Psoas muscle (tissue), 7 donors: ENCODE measurements at regions not wholly inside any gene's neighbourhood (a gene's known extent, or its start where the extent isn't known, plus 50 kb on each side); places are given as distances from the start of the nearest gene placed in this dataset.

Source experiments
- ATAC-seq, 4 donors: fragments of 200-7000 bp; cut with Tn5 transposase; one replicate each; pipeline ENCODE4 v1.9.1; 2020; ENCODE audit warnings: moderate library complexity in 3 of 4, mild to moderate bottlenecking in 2 of 4
- DNase-seq, 2 donors: peaks; one replicate each; pipeline ENCODE4 v3.0.0-alpha.2; 2020
- H3K27ac ChIP-seq: fragments of 200-600 bp; one replicate; pipeline ENCODE4 v1.8.0; 2022
- H3K27me3 ChIP-seq, 3 donors: fragments of 200-600 bp in 1 of 3; one replicate each; pipeline versions ENCODE4 v1.6.1 to v1.8.0; 2013 to 2022; ENCODE audit warnings: low read length in 2 of 3, mild to moderate bottlenecking in 2 of 3, moderate library complexity in 1 of 3; ENCODE audit not compliant: insufficient read depth in 3 of 3
- H3K36me3 ChIP-seq, 2 donors: fragments of 200-600 bp in 1 of 2; one replicate each; pipeline versions ENCODE4 v1.6.1 to v1.8.0; 2013 to 2022; ENCODE audit warnings: low read depth in 1 of 2, mild to moderate bottlenecking in 1 of 2, moderate library complexity in 1 of 2; ENCODE audit not compliant: insufficient read depth in 1 of 2
- H3K4me1 ChIP-seq: fragments of 200-600 bp; one replicate; pipeline ENCODE4 v1.8.0; 2022
- H3K4me3 ChIP-seq: fragments of 200-600 bp; one replicate; pipeline ENCODE4 v1.8.0; 2022; ENCODE audit warnings: mild to moderate bottlenecking
- H3K9me3 ChIP-seq: fragments of 200-600 bp; one replicate; pipeline ENCODE4 v1.8.0; 2022
- WGBS, 3 donors: extraction: QIAGEN DNeasy Blood & Tissue Kit; methylation state at CpG; one replicate each; pipeline versions ENCODE4 v1.1.6 to v1.1.7; 2013; 5-methylcytosine and 5-hydroxymethylcytosine counted together
- intact Hi-C, 2 donors: fragments of 100-400 bp; cut with DNase I; formaldehyde crosslinking; loops; one replicate each; pipeline versions ENCODE4 v1.11.0 to v1.14.2; 2022
- TF ChIP-seq, protein P1 (sequence below): fragments of 200-600 bp; IDR thresholded peaks from one replicate; pipeline ENCODE4 v1.8.0; 2022; ENCODE audit warnings: antibody characterized with exemption
- donor health status: healthy with polysubstance abuse.
- donor health status: DM: no; HTN: no; CAD: no; lungs with moderate emphysema.
- donor health status: Bipolar disorder and iron deficiency.
- donor health status: healthy.
- donor health status: DM: yes; HTN: yes; CAD: no.
- donor health status: DM: no; HTN: no; CAD: no.
- donor health status: DM: yes; HTN: yes; CAD: no.

- WGBS, 3 donors, result 56 to 71% (median 68%) methylated on average over 1 of the region's 1 CpG
- Histone ChIP-seq H3K27ac (no peak overlapping the region), H3K9me3 (no peaks in the 10 kb centered on the region), H3K27me3 (no peaks in the 10 kb centered on the region), H3K4me3 (no peak overlapping the region), H3K4me1 (no peaks in the 10 kb centered on the region), H3K36me3 (no peaks in the 10 kb centered on the region)
- TF ChIP-seq, protein P1, sequence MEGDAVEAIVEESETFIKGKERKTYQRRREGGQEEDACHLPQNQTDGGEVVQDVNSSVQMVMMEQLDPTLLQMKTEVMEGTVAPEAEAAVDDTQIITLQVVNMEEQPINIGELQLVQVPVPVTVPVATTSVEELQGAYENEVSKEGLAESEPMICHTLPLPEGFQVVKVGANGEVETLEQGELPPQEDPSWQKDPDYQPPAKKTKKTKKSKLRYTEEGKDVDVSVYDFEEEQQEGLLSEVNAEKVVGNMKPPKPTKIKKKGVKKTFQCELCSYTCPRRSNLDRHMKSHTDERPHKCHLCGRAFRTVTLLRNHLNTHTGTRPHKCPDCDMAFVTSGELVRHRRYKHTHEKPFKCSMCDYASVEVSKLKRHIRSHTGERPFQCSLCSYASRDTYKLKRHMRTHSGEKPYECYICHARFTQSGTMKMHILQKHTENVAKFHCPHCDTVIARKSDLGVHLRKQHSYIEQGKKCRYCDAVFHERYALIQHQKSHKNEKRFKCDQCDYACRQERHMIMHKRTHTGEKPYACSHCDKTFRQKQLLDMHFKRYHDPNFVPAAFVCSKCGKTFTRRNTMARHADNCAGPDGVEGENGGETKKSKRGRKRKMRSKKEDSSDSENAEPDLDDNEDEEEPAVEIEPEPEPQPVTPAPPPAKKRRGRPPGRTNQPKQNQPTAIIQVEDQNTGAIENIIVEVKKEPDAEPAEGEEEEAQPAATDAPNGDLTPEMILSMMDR, result no peak
- ATAC-seq, result no peak
- no peak for DNase-seq
- intact Hi-C loops, result no loop called here
Measured at GRCh38 chr11:98136357-98136756, 884.4 kb upstream of the CNTN5 start.

DNA sequence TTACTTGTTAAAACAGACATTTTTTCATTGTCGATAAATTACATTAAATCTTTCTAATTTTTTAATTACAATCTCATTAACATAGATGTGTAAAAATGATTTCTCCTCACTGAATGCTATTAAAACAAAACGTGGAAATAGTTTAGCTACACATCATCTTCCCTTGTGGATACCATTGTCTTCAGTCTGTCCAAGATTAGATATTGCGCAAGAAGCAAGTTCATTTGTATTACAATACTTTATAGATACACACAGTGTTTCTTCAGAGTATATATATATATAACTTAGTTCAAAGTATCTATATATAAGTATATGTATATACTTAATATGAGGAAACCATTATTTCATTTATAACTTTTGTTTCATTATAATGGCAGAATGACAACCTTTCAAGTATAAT, 883.3 kb upstream of the CNTN5 start:
- no peak overlapping the region for H3K4me3 ChIP-seq
- H3K27me3 ChIP-seq, result no peaks in the 10 kb centered on the region
- intact Hi-C loops, result no loop called here
- no peaks in the 10 kb centered on the region for H3K36me3 ChIP-seq
- no peaks in the 10 kb centered on the region for H3K9me3 ChIP-seq
- TF ChIP-seq, protein P1, result no peak
- 80 to 82% (median 81%) methylated on average over 3 of the region's 3 CpGs for WGBS, 3 donors
- H3K27ac ChIP-seq, result no peak overlapping the region
- ATAC-seq, result no peak
- H3K4me1 ChIP-seq, result no peaks in the 10 kb centered on the region
- no peak for DNase-seq

DNA sequence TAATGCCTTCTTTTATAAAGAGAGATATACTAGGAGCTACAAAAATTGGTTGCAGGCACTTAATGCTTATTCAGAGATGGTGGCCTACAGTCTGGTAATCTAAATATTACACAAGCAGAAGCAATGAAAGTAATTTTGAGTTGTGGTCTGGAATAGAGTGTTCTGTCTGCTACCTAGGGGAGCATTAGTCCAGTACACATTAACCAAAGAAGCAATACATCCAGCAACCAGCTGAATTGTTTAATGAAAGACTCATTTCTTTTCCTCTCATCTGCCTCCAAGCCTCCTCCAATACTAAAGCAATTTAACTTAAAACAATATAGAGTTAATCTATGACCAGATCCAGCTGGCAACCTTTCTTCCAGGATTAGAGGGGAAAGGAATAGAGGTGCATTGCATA, 877.1 kb upstream of the CNTN5 start:
- Histone ChIP-seq H3K36me3 (no peaks in the 10 kb centered on the region), H3K4me1 (no peaks in the 10 kb centered on the region), H3K9me3 (no peaks in the 10 kb centered on the region), H3K27me3 (no peaks in the 10 kb centered on the region), H3K27ac (no peak overlapping the region), H3K4me3 (no peak overlapping the region)
- intact Hi-C loops, result no loop called here
- DNase-seq (no peak), ATAC-seq (no peak)
- TF ChIP-seq, protein P1, result no peak

GRCh38 chr11:98153752-98154151, 867.0 kb upstream of the CNTN5 start:
- no peak overlapping the region for H3K4me3 ChIP-seq
- H3K4me1 ChIP-seq, result no peaks in the 10 kb centered on the region
- H3K27me3 ChIP-seq, result no peaks in the 10 kb centered on the region
- H3K27ac ChIP-seq, result no peak overlapping the region
- no peaks in the 10 kb centered on the region for H3K9me3 ChIP-seq
- DNase-seq (no peak), ATAC-seq (no peak)
- TF ChIP-seq, protein P1, result no peak
- H3K36me3 ChIP-seq, result no peaks in the 10 kb centered on the region
- intact Hi-C loops, result no loop called here
- 74 to 83% (median 83%) methylated on average over 2 of the region's 2 CpGs for WGBS, 3 donors

DNA sequence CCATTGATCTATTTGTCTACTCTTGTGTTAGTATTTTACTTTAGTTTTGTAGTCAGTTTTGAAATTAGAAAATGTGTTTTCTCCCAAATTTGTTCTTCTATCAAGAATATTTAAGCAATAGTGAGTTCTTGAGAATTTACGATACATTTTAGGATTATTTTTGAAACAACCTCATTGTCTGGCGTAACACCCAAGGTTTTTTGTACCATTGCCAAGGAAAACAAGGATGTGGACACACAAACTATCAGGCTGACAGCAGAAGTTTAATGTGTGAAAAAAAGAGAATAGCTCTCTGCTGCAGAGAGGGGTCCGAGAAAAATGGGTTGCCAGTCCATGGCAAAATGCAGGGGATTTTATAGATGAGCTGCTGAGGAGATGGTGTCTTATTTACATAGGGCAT, 865.1 kb upstream of the CNTN5 start:
- Histone ChIP-seq H3K9me3 (no peaks in the 10 kb centered on the region), H3K4me1 (no peaks in the 10 kb centered on the region), H3K4me3 (no peak overlapping the region), H3K27ac (no peak overlapping the region), H3K27me3 (no peaks in the 10 kb centered on the region), H3K36me3 (no peaks in the 10 kb centered on the region)
- TF ChIP-seq, protein P1, result no peak
- ATAC-seq (no peak), DNase-seq (no peak)
- intact Hi-C loops, result no loop called here
- WGBS, 3 donors, result 44 to 53% (median 53%) methylated on average over 3 of the region's 3 CpGs
